CD14-positive monocyte (primary cell): ENCODE measurements at regions not wholly inside any gene's neighbourhood (a gene's known extent, or its start where the extent isn't known, plus 50 kb on each side); places are given as distances from the start of the nearest gene placed in this dataset.
"Not testable (repeated sequence)": the region's sequence is repeated elsewhere in the genome, so short reads cannot be mapped to it uniquely, and the experiment has no call there.

Source experiments
- DNase-seq, 3 donors: peaks; one replicate each; pipeline ENCODE4 v3.0.0-alpha.2; 2011 to 2022
- H2AFZ ChIP-seq: 2 replicates; pipeline ENCODE4 v1.6.0; 2012; ENCODE audit warnings: mild to moderate bottlenecking, low read depth, low read length, inconsistent platforms; ENCODE audit not compliant: insufficient read depth, poor library complexity, severe bottlenecking
- H3K27ac ChIP-seq, 2 donors: 1 replicate in 1 of 2; 2 replicates in 1 of 2; pipeline ENCODE4 v1.5.1; 2012 to 2013; ENCODE audit warnings: low read length in 2 of 2, control low read depth in 1 of 2, inconsistent platforms in 1 of 2, low read depth in 1 of 2, mild to moderate bottlenecking in 1 of 2
- H3K27me3 ChIP-seq, 2 donors: one replicate each; pipeline versions ENCODE4 v1.6.0 to v1.6.1; 2011 to 2013; ENCODE audit warnings: low read length in 2 of 2; ENCODE audit not compliant: control insufficient read depth in 2 of 2, insufficient read depth in 2 of 2
- H3K36me3 ChIP-seq, 2 donors: replicated peaks in 1 of 2; 1 replicate in 1 of 2; 2 replicates in 1 of 2; pipeline versions ENCODE4 v1.5.1 to v1.6.1; 2012 to 2013; ENCODE audit warnings: low read length in 2 of 2, control low read depth in 1 of 2, inconsistent platforms in 1 of 2, mild to moderate bottlenecking in 1 of 2; ENCODE audit not compliant: insufficient read depth in 2 of 2, control insufficient read depth in 1 of 2
- H3K4me1 ChIP-seq, 2 donors: 1 replicate in 1 of 2; 2 replicates in 1 of 2; pipeline versions ENCODE4 v1.5.1 to v1.6.1; 2012 to 2013; ENCODE audit warnings: low read length in 2 of 2, control low read depth in 1 of 2, inconsistent platforms in 1 of 2, mild to moderate bottlenecking in 1 of 2, moderate library complexity in 1 of 2; ENCODE audit not compliant: insufficient read depth in 2 of 2, control insufficient read depth in 1 of 2
- H3K4me2 ChIP-seq: replicated peaks from 2 replicates; pipeline ENCODE3; 2012; ENCODE audit warnings: low read length, moderate library complexity, mild to moderate bottlenecking; ENCODE audit not compliant: poor library complexity, severe bottlenecking; ENCODE audit errors: extremely low read depth
- H3K4me3 ChIP-seq, 3 experiments: fragments of 200-600 bp in 1 of 3; sonication (generic) in 1 of 3; replicated peaks in 1 of 3; 1 replicate in 2 of 3; 2 replicates in 1 of 3; pipeline ENCODE4 v1.5.1; 2011 to 2013; ENCODE audit warnings: low read length in 3 of 3, mild to moderate bottlenecking in 3 of 3, control low read depth in 2 of 3, low read depth in 2 of 3, inconsistent platforms in 1 of 3, moderate library complexity in 1 of 3
- H3K79me2 ChIP-seq: 2 replicates; pipeline ENCODE4 v1.6.0; 2012; ENCODE audit warnings: mild to moderate bottlenecking, control low read depth, inconsistent platforms, low read length, moderate library complexity; ENCODE audit not compliant: insufficient read depth
- H3K9ac ChIP-seq: 2 replicates; pipeline ENCODE4 v1.6.0; 2017; ENCODE audit warnings: low read length, mild to moderate bottlenecking; ENCODE audit not compliant: insufficient read depth, poor library complexity, severe bottlenecking
- H3K9me3 ChIP-seq, 2 donors: replicated peaks in 1 of 2; 1 replicate in 1 of 2; 2 replicates in 1 of 2; pipeline versions ENCODE4 v1.5.1 to v1.6.1; 2012 to 2013; ENCODE audit warnings: low read length in 2 of 2, control low read depth in 1 of 2; ENCODE audit not compliant: control insufficient read depth in 1 of 2, insufficient read depth in 1 of 2
- H4K20me1 ChIP-seq: 2 replicates; pipeline ENCODE4 v1.6.0; 2012; ENCODE audit warnings: mild to moderate bottlenecking, low read length, control low read depth, moderate library complexity; ENCODE audit not compliant: insufficient read depth
- H3K27ac Mint-ChIP-seq, 7 donors: one replicate each; pipeline ENCODE4 v1.8.0; 2020; ENCODE audit warnings: mild to moderate bottlenecking in 7 of 7, mixed read lengths in 7 of 7, moderate library complexity in 6 of 7, inconsistent platforms in 2 of 7
- H3K27me3 Mint-ChIP-seq, 3 donors: one replicate each; pipeline ENCODE4 v1.8.0; 2021 to 2022; ENCODE audit warnings: low read depth in 3 of 3, mild to moderate bottlenecking in 3 of 3, mixed read lengths in 3 of 3, moderate library complexity in 3 of 3, inconsistent platforms in 1 of 3
- H3K36me3 Mint-ChIP-seq, 2 donors: one replicate each; pipeline ENCODE4 v1.8.0; 2020; ENCODE audit warnings: mixed read lengths in 2 of 2, inconsistent platforms in 1 of 2, mild to moderate bottlenecking in 1 of 2
- H3K4me1 Mint-ChIP-seq: one replicate; pipeline ENCODE4 v1.8.0; 2020; ENCODE audit warnings: mild to moderate bottlenecking, mixed read lengths
- H3K4me3 Mint-ChIP-seq, 2 donors: one replicate each; pipeline ENCODE4 v1.8.0; 2020; ENCODE audit warnings: mild to moderate bottlenecking in 2 of 2, mixed read lengths in 2 of 2, moderate library complexity in 1 of 2
- H3K9me3 Mint-ChIP-seq, 7 donors: one replicate each; pipeline ENCODE4 v1.8.0; 2020 to 2022; ENCODE audit warnings: mixed read lengths in 7 of 7, mild to moderate bottlenecking in 6 of 7, moderate library complexity in 6 of 7, inconsistent platforms in 2 of 7
- CTCF ChIP-seq: fragments of 200-600 bp; IDR thresholded peaks from one replicate; pipeline ENCODE4 v1.8.0; 2022; ENCODE audit warnings: antibody characterized with exemption, mild to moderate bottlenecking
- WGBS: methylation state at CpG from one replicate; pipeline ENCODE4 v1.1.5; 2013; ENCODE audit warnings: missing lambda C conversion rate; ENCODE audit not compliant: insufficient coverage; 5-methylcytosine and 5-hydroxymethylcytosine counted together
- intact Hi-C, 2 donors: fragments of 100-400 bp; cut with micrococcal nuclease; formaldehyde crosslinking; loops; one replicate each; pipeline versions ENCODE4 v1.15.0 to v1.15.1; 2023

GRCh38 chr18:34401775-34402174 is 177.1 kb upstream of the NOL4 start:
- Mint-ChIP-seq H3K27ac (no peak overlapping the region), H3K36me3 (no peaks in the 10 kb centered on the region), H3K4me3 (no peak overlapping the region), H3K4me1 (no peaks in the 10 kb centered on the region), H3K9me3 (peaks cover 0 to 2% (median 1%) of the 10 kb centered on the region in 7 donors), H3K27me3 (no peaks in the 10 kb centered on the region)
- Histone ChIP-seq H3K9ac (no peak overlapping the region), H4K20me1 (no peaks in the 10 kb centered on the region), H3K4me3 (no peak overlapping the region), H2AFZ (no peak overlapping the region), H3K27ac (no peak overlapping the region), H3K79me2 (no peaks in the 10 kb centered on the region), H3K4me2 (no peak overlapping the region), H3K9me3 (no peaks in the 10 kb centered on the region), H3K27me3 (no peaks in the 10 kb centered on the region), H3K36me3 (no peaks in the 10 kb centered on the region), H3K4me1 (no peaks in the 10 kb centered on the region)
- no CpG with 5 or more reads among the region's 2 CpGs for WGBS
- TF ChIP-seq CTCF, result no peak
- intact Hi-C loops, result no loop called here
- no peak for DNase-seq

- H3K27ac Mint-ChIP-seq, result peak overlapping the region in 1 of 7 donors; percentile 77
- H3K4me3 ChIP-seq, intact Hi-C loops, H3K4me1 ChIP-seq, H3K79me2 ChIP-seq, H3K9me3 Mint-ChIP-seq, H3K27ac ChIP-seq, H3K9me3 ChIP-seq, H3K27me3 Mint-ChIP-seq, H3K4me1 Mint-ChIP-seq, H2AFZ ChIP-seq, H3K9ac ChIP-seq, H4K20me1 ChIP-seq, H3K36me3 ChIP-seq, H3K4me3 Mint-ChIP-seq, H3K4me2 ChIP-seq, H3K36me3 Mint-ChIP-seq, H3K27me3 ChIP-seq, DNase-seq: not testable (repeated sequence)
- WGBS, result 98% methylated on average over 9 of the region's 12 CpGs
These were observed 182.8 kb upstream of the NOL4 start for GRCh38 chr18:34407471-34407870.
